Inferior parietal cortex (tissue), 1 donor: ENCODE measurements at regions not wholly inside any gene's neighbourhood (a gene's known extent, or its start where the extent isn't known, plus 50 kb on each side); places are given as distances from the start of the nearest gene placed in this dataset.

Experiments
- DNase-seq: peaks from one replicate; pipeline ENCODE4 v3.0.0-alpha.2; 2016; ENCODE audit errors: extremely low spot score

GRCh38 chr2:14257801-14258507, 374.6 kb upstream of the LRATD1 start:
- no peak for DNase-seq

DNA sequence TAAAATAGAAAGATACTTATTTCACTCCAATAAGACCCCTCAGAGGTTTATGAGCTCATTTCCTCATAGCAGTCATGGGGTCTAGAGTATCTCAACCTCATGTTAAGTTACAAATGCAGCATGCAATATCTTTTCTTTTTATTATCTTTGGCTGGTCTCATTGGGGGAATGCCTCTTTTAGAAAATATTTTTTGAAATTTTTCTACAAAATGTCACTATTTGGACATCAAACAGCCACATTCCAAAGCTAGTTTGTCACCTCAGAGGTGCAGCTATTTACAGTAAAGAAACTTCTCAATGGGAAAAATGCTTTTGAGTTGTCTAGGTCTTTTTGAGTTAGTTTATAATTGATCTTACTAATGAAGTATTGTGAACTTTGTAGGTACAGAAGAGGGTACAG, 370.7 kb upstream of the LRATD1 start:
- DNase-seq, result no peak

- DNase-seq, result no peak
Measured at GRCh38 chr2:14263053-14263452, 369.5 kb upstream of the LRATD1 start.

DNA sequence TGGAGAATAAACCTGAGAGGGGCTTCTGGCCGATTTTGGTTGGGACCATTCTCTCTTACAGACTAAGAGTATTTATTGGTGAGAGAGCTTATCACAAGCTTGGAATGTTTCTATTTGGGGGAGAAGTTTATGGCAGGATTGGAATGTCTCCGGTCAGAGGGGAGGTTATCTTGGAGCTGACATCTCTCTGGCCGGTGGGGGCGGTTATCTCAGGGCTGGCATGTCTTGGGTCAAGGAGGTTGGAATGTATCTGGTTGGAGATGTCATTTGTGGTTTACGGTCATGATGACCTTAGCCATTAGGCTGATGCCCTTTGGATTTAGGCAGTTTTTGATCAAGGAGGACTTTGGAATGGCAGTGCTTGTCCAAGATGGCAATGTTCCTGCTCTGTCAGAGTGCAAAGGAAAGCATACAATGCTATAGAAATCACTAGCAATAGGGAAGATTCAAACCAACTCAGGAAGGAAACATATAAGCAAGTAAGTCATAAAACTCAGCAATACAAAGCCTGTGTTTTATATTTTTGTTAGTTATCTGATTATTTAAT, 362.4 kb upstream of the LRATD1 start:
- no peak for DNase-seq

GRCh38 chr2:14272396-14273075, 360.0 kb upstream of the LRATD1 start:
- DNase-seq, result no peak

GRCh38 chr2:14273650-14274049, 358.9 kb upstream of the LRATD1 start:
- DNase-seq, result no peak

DNA sequence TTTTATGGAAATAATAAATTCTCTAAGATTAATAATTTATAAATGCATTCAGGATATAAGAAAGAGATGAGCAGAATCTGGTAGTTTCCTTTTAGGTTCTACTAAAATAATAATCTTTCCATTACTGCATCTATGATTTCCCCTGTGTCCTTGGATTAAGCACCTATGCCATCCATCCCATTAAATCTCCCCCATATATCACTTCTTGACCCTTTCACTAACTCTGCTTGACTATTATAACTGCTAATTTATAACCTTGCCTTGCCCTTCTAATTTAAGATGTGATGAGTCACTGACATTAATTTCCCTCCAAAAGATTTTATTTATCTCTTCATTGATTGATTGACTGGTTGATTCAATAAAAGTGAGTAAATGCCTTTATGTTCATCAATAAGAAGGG, 348.3 kb upstream of the LRATD1 start:
- DNase-seq, result no peak

DNA sequence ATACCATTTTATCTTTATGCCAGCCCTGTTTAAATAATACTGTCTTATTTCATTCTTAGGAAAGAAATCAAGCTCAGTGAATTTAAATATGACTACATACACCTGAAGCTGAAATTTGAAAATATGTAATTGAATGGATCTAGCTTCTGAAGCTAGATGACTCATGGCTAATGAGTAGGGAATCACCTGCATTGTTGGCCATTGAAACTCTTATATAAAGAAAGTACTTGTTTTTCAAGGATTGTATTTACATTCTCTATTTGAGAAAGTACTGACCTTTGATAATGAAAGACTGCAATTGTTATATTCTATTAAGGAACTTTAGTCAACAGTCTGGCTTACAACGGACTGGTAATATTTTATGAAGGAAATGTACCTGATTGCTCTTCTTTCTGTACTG, 346.7 kb upstream of the LRATD1 start:
- no peak for DNase-seq

- DNase-seq, result no peak
Measured at GRCh38 chr2:14288016-14288415, 344.5 kb upstream of the LRATD1 start.

DNA sequence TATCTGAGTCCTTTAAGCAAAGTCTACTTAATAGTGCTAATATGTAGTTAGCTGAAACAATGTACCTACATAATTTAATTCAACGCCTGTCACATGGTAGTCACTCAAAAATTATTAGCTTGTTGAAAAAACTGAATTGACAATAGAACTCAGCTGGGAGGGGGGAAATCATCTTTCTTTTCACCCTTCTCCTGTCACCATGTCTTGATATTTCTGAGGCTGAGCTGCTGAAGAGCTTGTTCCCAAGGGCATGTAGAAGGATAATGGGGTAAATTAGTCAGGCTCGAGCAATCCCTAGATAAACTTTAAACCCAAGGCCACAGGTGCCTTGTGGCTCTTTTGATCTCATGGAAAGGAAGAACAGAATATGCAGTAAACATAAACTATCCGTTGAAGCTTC, 339.6 kb upstream of the LRATD1 start:
- DNase-seq, result no peak

GRCh38 chr2:14297340-14297739, 335.2 kb upstream of the LRATD1 start:
- no peak for DNase-seq

DNA sequence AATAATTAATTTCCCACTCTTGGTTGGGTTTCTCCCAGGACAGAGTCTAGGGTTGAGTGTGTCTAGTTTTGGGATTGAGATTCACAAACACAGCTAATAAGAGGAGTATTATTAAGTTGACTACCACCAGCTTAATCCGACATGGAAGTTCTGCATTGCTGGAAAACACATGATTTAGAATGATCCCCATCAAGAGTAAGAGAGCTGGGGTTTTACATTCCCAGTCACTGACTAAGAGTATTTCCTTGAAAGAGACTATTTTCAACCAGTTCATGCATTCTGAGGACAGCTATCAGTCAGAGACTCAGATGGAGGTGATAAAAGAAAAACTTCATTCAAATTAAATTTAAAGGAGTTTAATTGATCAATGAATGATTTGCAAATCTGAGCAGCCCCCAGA, 334.6 kb upstream of the LRATD1 start:
- no peak for DNase-seq

GRCh38 chr2:14301331-14301730, 331.2 kb upstream of the LRATD1 start:
- DNase-seq, result no peak

GRCh38 chr2:14303366-14304115, 329.0 kb upstream of the LRATD1 start:
- no peak for DNase-seq

DNA sequence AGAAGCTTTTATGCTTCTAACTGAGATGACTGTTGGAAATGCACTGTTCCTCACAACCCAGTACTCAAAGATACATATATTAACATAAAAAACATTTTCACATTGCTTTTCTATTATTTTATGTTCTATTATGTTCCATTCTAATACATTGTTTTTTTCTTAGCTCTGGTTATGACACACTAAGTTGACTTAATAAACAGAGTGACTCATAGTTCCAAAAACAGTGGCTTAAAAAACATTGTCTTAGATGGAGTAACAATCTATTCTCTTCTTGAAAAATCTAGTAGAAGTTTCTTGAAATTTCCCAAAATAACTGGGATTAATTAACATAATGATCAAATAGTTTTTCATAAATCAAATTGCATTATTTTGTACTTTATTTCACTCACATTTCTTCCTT, 328.2 kb upstream of the LRATD1 start:
- DNase-seq, result no peak

GRCh38 chr2:14306268-14306861, 326.2 kb upstream of the LRATD1 start:
- DNase-seq, result no peak

GRCh38 chr2:14313341-14313740, 319.2 kb upstream of the LRATD1 start:
- DNase-seq, result no peak

- no peak for DNase-seq
Measured at GRCh38 chr2:14316594-14316993, 315.9 kb upstream of the LRATD1 start.

- DNase-seq, result no peak
Measured at GRCh38 chr2:14321357-14321756, 311.2 kb upstream of the LRATD1 start.

- no peak for DNase-seq
Measured at GRCh38 chr2:14322306-14322705, 310.2 kb upstream of the LRATD1 start.

- DNase-seq, result no peak
Measured at GRCh38 chr2:14324308-14324707, 308.2 kb upstream of the LRATD1 start.

GRCh38 chr2:14330884-14331283, 301.6 kb upstream of the LRATD1 start:
- no peak for DNase-seq
